ENCODE measurements at regions not wholly inside any gene's neighbourhood (a gene's known extent, or its start where the extent isn't known, plus 50 kb on each side); places are given as distances from the start of the nearest gene placed in this dataset.

DNA sequence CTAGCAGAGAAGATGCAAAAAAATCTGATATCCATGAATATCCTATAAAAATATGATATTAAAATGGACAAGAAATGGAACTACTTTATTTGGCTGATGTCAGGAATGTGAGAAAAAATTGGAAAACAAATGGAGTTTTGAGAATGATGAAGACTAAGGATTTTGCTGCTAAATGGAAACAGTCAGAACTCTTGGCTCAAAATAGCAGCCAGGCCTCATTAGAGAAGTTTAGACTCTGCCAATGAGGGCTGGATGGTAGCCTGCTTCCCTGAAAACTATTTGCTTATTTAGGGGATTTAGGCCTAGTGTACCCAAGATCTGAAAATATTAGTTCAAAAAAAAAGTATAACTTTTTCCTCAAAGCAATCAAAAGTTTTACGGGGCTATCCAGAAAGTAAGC is 458.5 kb downstream of the TFEC start:
- TF ChIP-seq, protein P1, sequence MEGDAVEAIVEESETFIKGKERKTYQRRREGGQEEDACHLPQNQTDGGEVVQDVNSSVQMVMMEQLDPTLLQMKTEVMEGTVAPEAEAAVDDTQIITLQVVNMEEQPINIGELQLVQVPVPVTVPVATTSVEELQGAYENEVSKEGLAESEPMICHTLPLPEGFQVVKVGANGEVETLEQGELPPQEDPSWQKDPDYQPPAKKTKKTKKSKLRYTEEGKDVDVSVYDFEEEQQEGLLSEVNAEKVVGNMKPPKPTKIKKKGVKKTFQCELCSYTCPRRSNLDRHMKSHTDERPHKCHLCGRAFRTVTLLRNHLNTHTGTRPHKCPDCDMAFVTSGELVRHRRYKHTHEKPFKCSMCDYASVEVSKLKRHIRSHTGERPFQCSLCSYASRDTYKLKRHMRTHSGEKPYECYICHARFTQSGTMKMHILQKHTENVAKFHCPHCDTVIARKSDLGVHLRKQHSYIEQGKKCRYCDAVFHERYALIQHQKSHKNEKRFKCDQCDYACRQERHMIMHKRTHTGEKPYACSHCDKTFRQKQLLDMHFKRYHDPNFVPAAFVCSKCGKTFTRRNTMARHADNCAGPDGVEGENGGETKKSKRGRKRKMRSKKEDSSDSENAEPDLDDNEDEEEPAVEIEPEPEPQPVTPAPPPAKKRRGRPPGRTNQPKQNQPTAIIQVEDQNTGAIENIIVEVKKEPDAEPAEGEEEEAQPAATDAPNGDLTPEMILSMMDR (IDR thresholded peaks at IDR 0.05; ENCODE audit: insufficient read depth, low read length) = no peak
- TF ChIP-seq POLR2AphosphoS5 (IDR thresholded peaks at IDR 0.05; ENCODE audit: low read depth) (no peak), GABPA (IDR thresholded peaks at IDR 0.05; ENCODE audit: low read depth) (no peak), SPI1 (IDR thresholded peaks at IDR 0.05; ENCODE audit: borderline replicate concordance, low read depth) (no peak)

Data from HL-60 (cell line).